ENCODE measurements at regions not wholly inside any gene's neighbourhood (a gene's known extent, or its start where the extent isn't known, plus 50 kb on each side); places are given as distances from the start of the nearest gene placed in this dataset.

- Histone ChIP-seq H3K23me2 (ENCODE audit: insufficient read length, low read depth, low read length, poor library complexity, severe bottlenecking) (no peaks in the 10 kb centered on the region), H3K18ac (ENCODE audit: insufficient read length, low read depth, low read length) (no peak overlapping the region), H2AFZ (ENCODE audit: low read length) (no peak overlapping the region), H3K79me2 (ENCODE audit: insufficient read depth, low read length) (no peaks in the 10 kb centered on the region), H3T11ph (ENCODE audit: low read length) (no peak overlapping the region), H3K4me1 (ENCODE audit: insufficient read depth, low read length) (peaks cover 5% of the 10 kb centered on the region; the same call in 1 of the 2 replicates), H3K23ac (ENCODE audit: insufficient read length, low read depth, low read length) (no peak overlapping the region), H4K20me1 (ENCODE audit: control insufficient read depth, insufficient read depth, insufficient read length) (no peaks in the 10 kb centered on the region), H3K56ac (ENCODE audit: insufficient read length, low read depth, low read length) (no peak overlapping the region), H2AK5ac (ENCODE audit: insufficient read length, low read length) (no peak overlapping the region), H2BK120ac (ENCODE audit: low read depth, low read length, poor library complexity, severe bottlenecking) (no peak overlapping the region), H3K4me2 (ENCODE audit: insufficient read depth, insufficient read length, low read length) (no peak overlapping the region), H4K8ac (replicated peaks; ENCODE audit: insufficient read length, low read depth, low read length) (no peak overlapping the region), H2BK20ac (ENCODE audit: low read depth, low read length, poor library complexity, severe bottlenecking) (no peak overlapping the region), H3K9me3 (ENCODE audit: control insufficient read depth, low read depth, low read length) (no peaks in the 10 kb centered on the region), H2BK15ac (ENCODE audit: low read depth, low read length) (no peak overlapping the region), H2BK5ac (ENCODE audit: insufficient read length, low read length) (no peak overlapping the region), H3K27ac (ENCODE audit: insufficient read length, low read depth, low read length) (no peak overlapping the region), H3K4ac (ENCODE audit: low read depth, low read length) (no peak overlapping the region), H3K79me1 (ENCODE audit: insufficient read depth, low read depth, low read length, poor library complexity, severe bottlenecking) (no peaks in the 10 kb centered on the region), H2BK12ac (ENCODE audit: insufficient read length, low read depth, low read length) (no peak overlapping the region), H3K9ac (ENCODE audit: extremely low read depth, insufficient read length, low read length) (no peak overlapping the region), H4K5ac (ENCODE audit: insufficient read length, low read depth, low read length) (no peak overlapping the region), H3K14ac (ENCODE audit: insufficient read depth, low read length) (no peak overlapping the region), H4K91ac (ENCODE audit: insufficient read length, low read depth, low read length) (no peak overlapping the region), H3K27me3 (ENCODE audit: insufficient read depth, low read length) (no peaks in the 10 kb centered on the region)
- no CpG with 5 or more reads among the region's 3 CpGs for WGBS (ENCODE audit: extremely low coverage, insufficient read length, low lambda C conversion rate)
- H3K27me3 Mint-ChIP-seq (ENCODE audit: low read depth) = no peaks in the 10 kb centered on the region
- peak overlapping the region in 1 of 3 experiments; percentile 57; a peak in 1 of 7 replicates for H3K27ac Mint-ChIP-seq
- peaks cover 10 to 11% of the 10 kb centered on the region in 2 experiments; a peak in 4 of 5 replicates for H3K9me3 Mint-ChIP-seq
- H3K36me3 Mint-ChIP-seq (ENCODE audit: insufficient read depth in 1 of 3, low read depth in 3 of 3) = peaks cover 2 to 11% (median 2%) of the 10 kb centered on the region in 3 experiments; a peak in 5 of 7 replicates
- peaks cover 31 to 42% of the 10 kb centered on the region in 2 experiments for H3K4me1 Mint-ChIP-seq
- peak; percentile 35 for DNase-seq
- peak; percentile 51 for TF ChIP-seq CTCF (conservative IDR thresholded peaks at IDR 0.05)
- H3K4me3 Mint-ChIP-seq = no peak overlapping the region
Measured at GRCh38 chr10:62690703-62691102, 113.8 kb upstream of the ADO start.

Measured in H9 (cell line).